Stimulated activated memory B cell treated with anti-CD40 and anti-IgM and Interleukin-4, amounts not matched to agents 10 μg/mL and 1 μg/mL and 100 μg/mL, for 72 hours (primary cell): ENCODE measurements at regions not wholly inside any gene's neighbourhood (a gene's known extent, or its start where the extent isn't known, plus 50 kb on each side); places are given as distances from the start of the nearest gene placed in this dataset.
"Not testable (repeated sequence)": the region's sequence is repeated elsewhere in the genome, so short reads cannot be mapped to it uniquely, and the experiment has no call there.

ENCODE experiments used
- ATAC-seq: fragments of 150-1000 bp; cut with Tn5 transposase; 2 replicates; pipeline ENCODE4 v1.10.0; 2021
- H3K27ac Mint-ChIP-seq: one replicate; pipeline ENCODE4 v1.8.0; 2022; ENCODE audit warnings: mild to moderate bottlenecking, mixed read lengths
- H3K27me3 Mint-ChIP-seq: one replicate; pipeline ENCODE4 v1.8.0; 2022; ENCODE audit warnings: mixed read lengths
- H3K36me3 Mint-ChIP-seq: one replicate; pipeline ENCODE4 v1.8.0; 2022; ENCODE audit warnings: mixed read lengths
- H3K4me1 Mint-ChIP-seq: one replicate; pipeline ENCODE4 v1.8.0; 2022; ENCODE audit warnings: mixed read lengths
- H3K4me3 Mint-ChIP-seq: one replicate; pipeline ENCODE4 v1.8.0; 2022; ENCODE audit warnings: mild to moderate bottlenecking, moderate library complexity, mixed read lengths
- H3K9me3 Mint-ChIP-seq: one replicate; pipeline ENCODE4 v1.8.0; 2022; ENCODE audit warnings: mixed read lengths

DNA sequence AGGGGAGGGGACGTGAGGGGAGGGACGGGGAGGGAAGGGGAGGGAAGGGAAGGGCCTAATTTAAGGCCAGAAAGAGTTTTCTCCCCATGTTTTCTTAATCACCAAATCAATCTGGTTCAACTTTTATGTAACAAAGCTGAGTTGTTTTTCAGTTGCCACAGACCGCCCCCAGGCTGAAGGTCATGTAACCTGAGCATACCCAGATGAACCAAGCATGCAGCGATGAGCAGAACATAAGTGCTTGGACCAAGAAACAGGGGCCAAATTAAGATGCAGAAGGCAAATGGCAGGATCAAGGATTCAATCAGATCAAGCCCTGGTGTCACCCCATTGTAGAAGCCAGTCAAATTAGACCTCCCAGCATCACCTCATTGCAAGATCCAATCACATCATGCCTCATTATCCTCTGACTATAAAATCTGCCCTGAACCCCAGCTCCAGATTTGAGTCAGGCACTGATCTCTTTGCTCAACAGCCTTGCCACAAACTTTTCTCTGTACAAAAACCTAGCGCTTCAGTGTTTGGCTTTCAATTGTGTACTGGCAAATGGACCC is 113.5 kb upstream of the TNPO1 start:
- H3K4me1 Mint-ChIP-seq: no peaks in the 10 kb centered on the region
- no peak overlapping the region for H3K4me3 Mint-ChIP-seq
- peaks cover 23% of the 10 kb centered on the region for H3K27me3 Mint-ChIP-seq
- H3K36me3 Mint-ChIP-seq: no peaks in the 10 kb centered on the region
- no peak for ATAC-seq
- no peak overlapping the region for H3K27ac Mint-ChIP-seq
- H3K9me3 Mint-ChIP-seq: peaks cover 2% of the 10 kb centered on the region

DNA sequence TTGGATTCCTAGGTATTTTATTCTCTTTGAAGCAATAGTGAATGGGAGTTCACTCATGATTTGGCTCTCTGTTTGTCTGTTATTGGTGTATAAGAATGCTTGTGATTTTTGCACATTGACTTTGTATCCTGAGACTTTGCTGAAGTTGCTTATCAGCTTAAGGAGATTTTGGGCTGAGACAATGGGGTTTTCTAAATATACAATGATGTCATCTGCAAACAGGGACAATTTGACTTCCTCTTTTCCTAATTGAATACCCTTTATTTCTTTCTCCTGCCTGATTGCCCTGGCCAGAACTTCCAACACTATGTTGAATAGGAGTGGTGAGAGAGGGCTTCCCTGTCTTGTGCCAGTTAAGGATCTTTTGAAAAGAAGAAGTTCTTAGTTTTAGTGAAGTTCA is 114.4 kb upstream of the TNPO1 start:
- not testable (repeated sequence) for H3K4me1 Mint-ChIP-seq, H3K27ac Mint-ChIP-seq, ATAC-seq, H3K9me3 Mint-ChIP-seq, H3K4me3 Mint-ChIP-seq, H3K36me3 Mint-ChIP-seq
- H3K27me3 Mint-ChIP-seq: peaks cover 17% of the 10 kb centered on the region

DNA sequence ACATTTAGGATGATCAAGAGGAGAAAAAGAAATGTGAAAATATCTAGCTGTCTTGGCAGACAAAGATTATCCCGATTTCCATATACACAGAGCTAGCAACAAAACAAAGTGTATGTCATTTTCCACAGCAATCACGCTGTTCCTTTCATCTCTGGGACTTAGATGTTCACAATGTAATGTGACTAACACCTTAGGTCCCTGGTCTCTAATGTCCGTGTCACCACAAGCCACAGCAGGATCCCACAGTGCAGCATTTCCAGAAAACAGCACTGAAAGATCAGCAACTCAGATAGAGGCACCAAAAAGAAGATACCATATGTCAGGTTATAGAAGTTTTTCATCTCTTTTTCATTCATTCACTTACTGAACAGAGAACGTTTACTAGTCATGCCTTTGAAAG is 118.0 kb upstream of the TNPO1 start:
- peaks cover 2% of the 10 kb centered on the region for H3K9me3 Mint-ChIP-seq
- no peaks in the 10 kb centered on the region for H3K4me1 Mint-ChIP-seq
- H3K36me3 Mint-ChIP-seq: no peaks in the 10 kb centered on the region
- H3K4me3 Mint-ChIP-seq: no peak overlapping the region
- H3K27ac Mint-ChIP-seq: no peak overlapping the region
- peaks cover 7% of the 10 kb centered on the region for H3K27me3 Mint-ChIP-seq
- no peak for ATAC-seq

DNA sequence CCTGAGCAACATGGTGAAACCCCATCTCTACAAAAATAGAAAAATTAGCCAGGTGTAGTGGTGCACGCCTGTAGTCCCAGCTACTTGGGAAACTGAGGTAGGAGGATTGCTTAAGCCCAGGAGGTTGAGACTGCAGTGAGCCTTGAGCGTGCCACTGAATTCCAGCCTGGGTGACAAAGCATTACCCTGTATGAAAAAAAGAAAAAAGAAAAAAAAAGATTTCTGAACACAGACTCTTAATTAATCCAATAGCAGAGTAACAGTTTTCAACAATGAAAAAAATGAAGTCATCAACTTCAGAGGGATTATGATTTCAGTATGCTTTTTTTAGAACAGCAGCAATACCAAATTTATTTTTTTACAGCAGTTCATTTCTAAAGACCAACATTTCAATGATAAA is 118.8 kb upstream of the TNPO1 start:
- Mint-ChIP-seq H3K4me3 (no peak overlapping the region), H3K27me3 (peaks cover 7% of the 10 kb centered on the region), H3K4me1 (no peaks in the 10 kb centered on the region), H3K27ac (no peak overlapping the region), H3K36me3 (no peaks in the 10 kb centered on the region), H3K9me3 (peaks cover 2% of the 10 kb centered on the region)
- no peak for ATAC-seq

DNA sequence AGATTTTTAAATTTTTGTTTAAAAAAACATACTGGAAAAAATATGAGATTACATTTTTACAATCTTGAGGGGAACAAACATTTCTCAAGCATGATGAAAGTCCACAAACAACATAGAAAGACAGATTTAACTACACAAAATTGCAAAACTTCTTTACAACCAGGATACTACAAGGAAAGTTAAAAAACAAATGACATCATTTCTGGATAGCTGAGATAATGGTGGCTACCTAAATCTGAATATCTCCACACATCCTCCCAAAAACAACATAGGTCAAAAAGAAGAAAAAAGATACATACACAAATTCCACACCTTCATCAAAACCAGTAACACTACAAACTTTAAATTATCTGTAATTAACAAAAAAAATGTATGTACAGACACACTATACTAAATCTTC is 120.8 kb upstream of the TNPO1 start:
- H3K9me3 Mint-ChIP-seq: no peaks in the 10 kb centered on the region
- H3K27me3 Mint-ChIP-seq: peaks cover 23% of the 10 kb centered on the region

DNA sequence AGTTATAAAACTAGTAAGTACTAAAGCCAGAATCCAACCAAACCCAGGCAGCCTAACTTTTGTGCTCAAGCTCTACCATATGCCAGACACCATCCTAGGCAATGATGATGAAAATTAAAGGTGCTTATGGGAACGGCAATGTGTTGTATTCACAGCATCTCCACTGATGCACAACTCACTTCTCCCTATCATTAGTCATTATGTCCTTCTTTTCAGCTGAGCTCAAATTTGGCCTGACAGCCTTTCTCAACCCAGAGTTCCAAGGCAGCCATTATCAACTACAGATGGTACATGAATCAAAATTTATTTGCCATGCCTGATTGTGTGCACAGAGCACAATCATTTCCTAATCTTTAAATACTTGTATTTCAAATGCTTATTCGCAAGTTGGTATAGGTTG is 121.6 kb upstream of the TNPO1 start:
- Mint-ChIP-seq H3K4me3 (no peak overlapping the region), H3K27ac (no peak overlapping the region), H3K9me3 (no peaks in the 10 kb centered on the region), H3K4me1 (no peaks in the 10 kb centered on the region), H3K36me3 (no peaks in the 10 kb centered on the region), H3K27me3 (peaks cover 26% of the 10 kb centered on the region)
- ATAC-seq: no peak

More for the DNA sequence above, 120.8 kb upstream of the TNPO1 start:
- no peaks in the 10 kb centered on the region for H3K36me3 Mint-ChIP-seq
- no peak overlapping the region for H3K4me3 Mint-ChIP-seq
- H3K27ac Mint-ChIP-seq: no peak overlapping the region
- no peak for ATAC-seq
- no peaks in the 10 kb centered on the region for H3K4me1 Mint-ChIP-seq

DNA sequence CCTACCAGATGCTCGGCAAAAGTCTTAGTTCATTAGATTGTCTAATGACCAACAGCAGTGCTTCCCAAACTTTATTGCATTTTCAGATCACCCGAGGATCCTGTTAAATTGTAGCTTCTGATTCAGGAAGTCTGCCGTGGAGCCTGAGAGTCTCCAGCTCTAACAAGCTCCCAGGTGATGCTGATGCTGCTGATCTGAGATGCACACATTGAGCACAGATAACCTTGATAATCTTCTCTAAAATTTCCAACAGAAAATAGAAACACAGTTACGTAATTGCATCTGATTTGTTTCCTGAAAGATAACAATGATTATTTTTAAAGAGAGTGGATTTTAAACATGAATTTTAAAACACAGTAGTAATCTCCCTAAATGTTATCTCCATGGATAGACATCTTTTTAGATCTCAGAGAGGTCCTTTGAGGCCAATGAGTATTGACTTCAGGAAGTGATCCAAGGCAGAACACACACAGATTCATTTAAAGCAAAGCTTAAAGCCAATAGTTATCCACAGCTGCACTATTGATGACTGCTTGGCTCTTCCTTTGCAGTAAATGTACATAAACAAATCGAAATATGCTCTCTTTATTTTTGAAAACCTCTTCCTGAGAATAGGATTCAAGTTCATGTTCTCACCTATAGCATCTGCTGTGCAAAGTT is 122.8 kb upstream of the TNPO1 start:
- H3K36me3 Mint-ChIP-seq: no peaks in the 10 kb centered on the region
- H3K27me3 Mint-ChIP-seq: peaks cover 26% of the 10 kb centered on the region
- no peak overlapping the region for H3K27ac Mint-ChIP-seq
- ATAC-seq: no peak
- no peak overlapping the region for H3K4me3 Mint-ChIP-seq
- no peaks in the 10 kb centered on the region for H3K4me1 Mint-ChIP-seq
- no peaks in the 10 kb centered on the region for H3K9me3 Mint-ChIP-seq

DNA sequence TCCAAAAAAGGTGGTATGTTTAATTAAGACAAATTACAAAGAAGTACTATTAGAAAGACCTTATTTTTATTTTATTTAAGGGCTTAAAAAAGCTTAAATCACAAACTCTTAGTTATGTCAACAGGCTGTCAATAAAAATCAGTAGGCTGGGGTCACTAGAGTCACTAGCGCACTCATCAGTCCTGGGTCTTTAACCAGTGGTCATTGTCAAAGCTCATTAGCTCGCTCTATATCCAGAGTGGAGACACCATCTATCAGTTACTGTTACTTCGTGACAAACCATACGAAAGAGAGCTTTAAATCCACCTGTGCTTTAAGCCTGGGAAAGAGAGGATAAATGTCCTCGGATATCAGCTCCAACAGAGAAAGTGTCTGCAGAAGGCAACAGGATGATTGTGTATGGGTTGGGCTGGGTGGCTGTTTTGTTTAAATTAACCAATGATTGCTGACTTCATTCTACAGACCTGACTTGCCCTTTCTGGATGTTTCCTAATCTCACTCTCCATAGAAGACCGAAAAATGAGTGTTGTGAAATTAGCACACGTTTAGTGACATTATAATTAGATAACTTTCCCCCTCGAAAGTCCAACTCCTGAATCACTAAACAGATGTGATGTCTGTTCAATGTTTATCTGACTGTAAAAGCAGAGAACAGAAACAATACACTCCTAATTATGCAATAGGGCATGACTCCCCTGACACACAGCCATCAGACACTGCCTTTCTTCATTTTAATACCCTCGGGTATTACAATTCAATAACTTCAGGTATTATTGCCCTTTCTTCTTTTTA is 123.6 kb upstream of the TNPO1 start:
- ATAC-seq: no peak
- Mint-ChIP-seq H3K4me1 (no peaks in the 10 kb centered on the region), H3K27me3 (peaks cover 26% of the 10 kb centered on the region), H3K27ac (no peak overlapping the region), H3K4me3 (no peak overlapping the region), H3K9me3 (no peaks in the 10 kb centered on the region), H3K36me3 (no peaks in the 10 kb centered on the region)

DNA sequence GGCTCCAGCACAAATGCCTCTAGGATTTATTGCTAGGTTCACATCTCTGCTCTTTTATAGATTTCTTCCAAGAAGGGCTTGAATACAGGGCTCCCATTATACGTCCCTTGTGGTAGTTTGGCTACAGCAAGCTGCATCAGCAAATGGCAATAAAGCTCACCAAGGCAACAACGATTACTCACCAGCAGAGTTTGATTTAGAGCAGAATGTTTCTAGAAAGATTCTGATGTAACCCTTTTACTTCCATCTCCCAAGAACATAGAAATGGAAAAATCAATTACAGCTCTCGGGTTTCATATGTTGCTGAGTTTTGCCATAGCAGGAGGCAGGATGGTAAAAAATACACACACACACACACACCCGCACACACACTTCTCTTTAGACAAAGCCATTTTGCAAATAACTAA is 124.2 kb upstream of the TNPO1 start:
- Mint-ChIP-seq H3K27me3 (peaks cover 26% of the 10 kb centered on the region), H3K4me1 (no peaks in the 10 kb centered on the region), H3K36me3 (no peaks in the 10 kb centered on the region), H3K9me3 (no peaks in the 10 kb centered on the region), H3K4me3 (no peak overlapping the region), H3K27ac (no peak overlapping the region)
- no peak for ATAC-seq

DNA sequence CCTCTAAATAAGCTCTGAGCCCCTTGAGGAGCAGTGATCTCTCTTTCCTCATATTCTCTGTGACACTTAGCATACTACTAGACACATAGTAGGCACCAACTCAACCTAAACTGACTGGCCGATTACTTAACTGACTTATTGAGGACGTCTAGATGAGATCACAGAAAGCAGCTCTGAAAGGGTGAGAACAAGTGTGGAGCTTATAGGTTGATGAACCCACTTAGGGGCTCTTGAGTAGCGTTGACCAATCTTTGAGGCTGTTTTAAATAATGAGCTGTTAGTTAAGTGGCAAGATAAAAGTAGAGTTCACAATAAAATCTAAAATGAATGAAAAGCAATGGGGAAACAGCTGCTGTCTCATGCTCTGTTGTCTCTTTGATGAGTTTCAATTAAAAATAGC is 124.7 kb upstream of the TNPO1 start:
- Mint-ChIP-seq H3K9me3 (no peaks in the 10 kb centered on the region), H3K4me1 (no peaks in the 10 kb centered on the region), H3K27me3 (peaks cover 26% of the 10 kb centered on the region), H3K27ac (no peak overlapping the region), H3K36me3 (no peaks in the 10 kb centered on the region), H3K4me3 (no peak overlapping the region)
- ATAC-seq: no peak

DNA sequence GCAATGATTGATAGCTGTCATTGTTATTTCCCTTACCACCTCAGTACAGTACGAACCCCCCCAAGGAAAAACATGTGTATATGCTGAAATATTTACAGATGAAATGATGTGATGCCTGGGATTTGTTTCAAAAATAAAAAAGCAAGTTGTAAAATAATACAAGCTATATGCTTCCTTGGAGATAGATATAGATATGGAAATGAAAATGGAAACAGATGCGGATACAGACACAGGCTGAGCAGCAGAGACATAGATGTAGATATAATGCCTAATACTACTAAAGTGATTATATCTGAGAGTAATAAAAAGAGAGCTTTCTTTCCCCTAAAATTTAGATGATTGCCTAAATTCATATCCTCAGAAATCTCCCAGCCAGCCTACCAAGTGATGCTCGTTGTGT is 127.5 kb upstream of the TNPO1 start:
- Mint-ChIP-seq H3K9me3 (no peaks in the 10 kb centered on the region), H3K4me1 (no peaks in the 10 kb centered on the region), H3K36me3 (no peaks in the 10 kb centered on the region), H3K27me3 (peaks cover 31% of the 10 kb centered on the region), H3K4me3 (no peak overlapping the region), H3K27ac (no peak overlapping the region)
- ATAC-seq: no peak

DNA sequence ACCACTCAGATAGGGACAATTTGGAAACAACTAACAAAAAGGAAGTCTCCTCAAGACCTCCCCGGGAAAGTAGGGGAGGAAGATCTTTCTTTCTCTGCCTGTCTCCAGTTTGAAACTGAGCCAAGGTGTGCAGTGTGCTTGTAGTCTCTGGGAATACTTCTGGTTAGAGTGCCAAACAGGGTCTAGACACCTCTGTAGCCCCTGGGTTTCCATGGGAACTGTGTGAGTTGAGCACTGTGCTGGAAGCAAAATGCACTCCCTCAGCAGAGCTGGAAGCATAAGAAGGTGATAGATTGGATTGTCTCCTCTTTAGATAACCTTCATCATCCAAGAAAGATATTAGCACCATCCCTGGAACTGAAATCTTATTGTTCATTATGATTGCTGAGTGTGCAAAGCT is 129.2 kb upstream of the TNPO1 start:
- H3K36me3 Mint-ChIP-seq: no peaks in the 10 kb centered on the region
- H3K9me3 Mint-ChIP-seq: peaks cover 2% of the 10 kb centered on the region
- H3K4me1 Mint-ChIP-seq: no peaks in the 10 kb centered on the region
- no peak overlapping the region for H3K4me3 Mint-ChIP-seq
- ATAC-seq: no peak
- H3K27me3 Mint-ChIP-seq: peaks cover 47% of the 10 kb centered on the region
- H3K27ac Mint-ChIP-seq: no peak overlapping the region

DNA sequence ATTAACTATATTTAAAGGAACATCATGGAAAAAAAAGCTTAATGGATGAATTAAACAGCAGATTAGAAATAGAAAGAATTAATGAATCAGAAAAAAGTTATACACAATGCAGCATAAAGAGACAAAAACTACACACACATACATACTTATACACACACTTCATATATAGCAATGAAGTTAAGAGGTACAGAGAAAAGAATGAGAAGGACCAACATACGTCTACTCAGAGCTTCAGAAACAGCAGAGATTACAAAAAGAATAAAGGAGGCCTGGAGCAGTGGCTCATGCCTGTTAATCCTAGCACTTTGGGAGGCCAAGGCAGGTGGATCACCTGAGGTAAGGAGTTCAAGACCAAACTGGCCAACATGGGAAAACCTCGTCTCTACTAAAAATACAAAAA is 133.9 kb upstream of the TNPO1 start:
- no peaks in the 10 kb centered on the region for H3K4me1 Mint-ChIP-seq
- no peak for ATAC-seq
- no peak overlapping the region for H3K4me3 Mint-ChIP-seq
- no peak overlapping the region for H3K27ac Mint-ChIP-seq
- H3K36me3 Mint-ChIP-seq: no peaks in the 10 kb centered on the region
- H3K9me3 Mint-ChIP-seq: peaks cover 4% of the 10 kb centered on the region
- H3K27me3 Mint-ChIP-seq: peaks cover 62% of the 10 kb centered on the region

DNA sequence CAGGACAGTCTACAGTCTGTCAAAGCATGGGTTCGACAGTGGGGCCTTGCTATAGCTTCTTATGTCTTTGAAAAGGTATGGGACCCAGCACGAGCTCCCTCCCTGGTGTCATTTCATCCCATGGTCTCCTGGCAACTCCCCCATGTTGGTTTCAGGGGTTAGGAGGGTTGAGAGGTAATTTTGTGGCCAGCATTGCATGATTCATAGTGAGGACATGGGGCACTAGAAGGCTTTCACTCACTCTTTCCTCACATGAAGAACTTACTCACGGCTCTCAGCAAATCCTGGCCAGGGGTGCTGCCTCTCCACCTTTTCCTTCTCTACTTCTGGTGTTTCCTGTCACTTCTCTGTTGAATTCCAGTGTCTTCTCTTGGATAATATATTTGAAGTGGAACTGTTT is 134.7 kb upstream of the TNPO1 start:
- H3K4me1 Mint-ChIP-seq: no peaks in the 10 kb centered on the region
- no peaks in the 10 kb centered on the region for H3K36me3 Mint-ChIP-seq
- H3K27ac Mint-ChIP-seq: no peak overlapping the region
- peaks cover 4% of the 10 kb centered on the region for H3K9me3 Mint-ChIP-seq
- no peak overlapping the region for H3K4me3 Mint-ChIP-seq
- no peak for ATAC-seq
- peaks cover 62% of the 10 kb centered on the region for H3K27me3 Mint-ChIP-seq

DNA sequence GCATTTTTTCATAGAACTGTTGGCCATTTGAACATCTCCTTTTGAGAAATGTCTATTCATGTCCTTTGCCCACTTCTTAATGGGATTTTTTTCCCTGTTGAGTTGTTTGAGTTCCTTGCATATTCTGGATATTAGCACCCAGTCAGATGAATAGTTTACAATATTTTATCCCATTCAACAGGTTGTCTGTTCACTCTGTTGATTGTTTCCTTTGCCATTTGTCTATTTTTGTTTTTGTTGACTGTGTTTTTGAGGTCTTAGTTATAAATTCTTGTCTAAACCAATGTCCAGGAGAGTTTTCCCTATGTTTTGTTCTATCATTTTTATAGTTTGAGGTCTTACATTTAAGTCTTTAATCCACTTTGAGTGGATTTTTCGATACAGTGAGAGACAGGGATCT is 139.0 kb upstream of the TNPO1 start:
- H3K36me3 Mint-ChIP-seq: no peaks in the 10 kb centered on the region
- no peak overlapping the region for H3K4me3 Mint-ChIP-seq
- peaks cover 36% of the 10 kb centered on the region for H3K27me3 Mint-ChIP-seq
- no peak overlapping the region for H3K27ac Mint-ChIP-seq
- no peaks in the 10 kb centered on the region for H3K4me1 Mint-ChIP-seq
- peaks cover 13% of the 10 kb centered on the region for H3K9me3 Mint-ChIP-seq
- no peak for ATAC-seq

DNA sequence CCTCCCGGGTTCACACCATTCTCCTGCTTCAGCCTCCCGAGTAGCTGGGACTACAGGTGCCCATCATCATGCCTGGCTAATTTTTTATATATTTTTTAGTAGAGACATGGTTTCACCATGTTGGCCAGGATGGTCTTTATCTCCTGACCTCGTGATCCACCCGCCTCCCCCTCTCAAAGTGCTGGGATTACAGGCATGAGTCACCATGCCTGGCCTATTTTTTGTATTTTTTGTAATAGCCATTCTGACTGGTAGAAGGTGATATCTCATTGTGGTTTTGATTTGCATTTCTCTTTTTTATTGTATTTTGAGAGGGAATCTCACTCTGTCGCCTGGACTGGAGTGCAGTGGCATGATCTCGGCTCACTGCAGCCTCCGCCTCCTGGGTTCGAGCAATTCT is 139.6 kb upstream of the TNPO1 start:
- not testable (repeated sequence) for ATAC-seq, H3K4me1 Mint-ChIP-seq, H3K36me3 Mint-ChIP-seq, H3K4me3 Mint-ChIP-seq, H3K27ac Mint-ChIP-seq
- Mint-ChIP-seq H3K9me3 (peaks cover 12% of the 10 kb centered on the region), H3K27me3 (peaks cover 30% of the 10 kb centered on the region)
